Bronchial epithelial cell (primary cell): ENCODE measurements at regions not wholly inside any gene's neighbourhood (a gene's known extent, or its start where the extent isn't known, plus 50 kb on each side); places are given as distances from the start of the nearest gene placed in this dataset.
A peak's percentile ranks its signal among the peaks of the same experiment; 100 is the strongest.

ENCODE experiments used
- DNase-seq: peaks from one replicate; pipeline ENCODE4 v3.0.0-alpha.2; 2010; ENCODE audit warnings: low read depth
- FAIRE-seq: peaks from 2 replicates; lab custom pipeline; 2011; peaks lifted over from hg19 to GRCh38; lab: Jason Lieb, UNC
- H3K27me3 ChIP-seq: 2 replicates; pipeline ENCODE4 v1.5.1; 2011; ENCODE audit warnings: low read length; ENCODE audit not compliant: control insufficient read depth, insufficient read depth
- H3K36me3 ChIP-seq: 2 replicates; pipeline ENCODE4 v1.5.1; 2011; ENCODE audit warnings: low read length; ENCODE audit not compliant: control insufficient read depth, insufficient read depth
- H3K4me3 ChIP-seq: 2 replicates; pipeline ENCODE4 v1.5.1; 2011; ENCODE audit warnings: mild to moderate bottlenecking, low read depth, low read length, control low read depth
- CTCF ChIP-seq: IDR thresholded peaks from 2 replicates; pipeline ENCODE4 v1.5.1; 2011; ENCODE audit warnings: mild to moderate bottlenecking, moderate library complexity, low read length, control low read depth, inconsistent platforms; ENCODE audit not compliant: insufficient read depth, severe bottlenecking

- FAIRE-seq: no peak
- DNase-seq: peak; percentile 47
- no peaks in the 10 kb centered on the region for H3K27me3 ChIP-seq
These were observed 472.1 kb downstream of the SOX2 start for GRCh38 chr3:182183716-182184430.

GRCh38 chr3:182185313-182185712 lies 473.6 kb downstream of the SOX2 start:
- Histone ChIP-seq H3K4me3 (no peak overlapping the region), H3K27me3 (no peaks in the 10 kb centered on the region), H3K36me3 (no peaks in the 10 kb centered on the region)
- no peak for TF ChIP-seq CTCF
- no peak for FAIRE-seq
- no peak for DNase-seq

More at GRCh38 chr3:182183716-182184430, 472.1 kb downstream of the SOX2 start:
- Histone ChIP-seq H3K36me3 (no peaks in the 10 kb centered on the region), H3K4me3 (no peak overlapping the region)
- TF ChIP-seq CTCF: no peak

GRCh38 chr3:182190056-182190455 lies 478.3 kb downstream of the SOX2 start:
- TF ChIP-seq CTCF: no peak
- DNase-seq (no peak), FAIRE-seq (no peak)
- H3K36me3 ChIP-seq: no peaks in the 10 kb centered on the region
- no peaks in the 10 kb centered on the region for H3K27me3 ChIP-seq
- H3K4me3 ChIP-seq: no peak overlapping the region

GRCh38 chr3:182198345-182198744 lies 486.6 kb downstream of the SOX2 start:
- H3K36me3 ChIP-seq: no peaks in the 10 kb centered on the region
- no peak overlapping the region for H3K4me3 ChIP-seq
- TF ChIP-seq CTCF: no peak
- FAIRE-seq (no peak), DNase-seq (no peak)
- no peaks in the 10 kb centered on the region for H3K27me3 ChIP-seq

GRCh38 chr3:182201456-182202168 lies 489.9 kb downstream of the SOX2 start:
- H3K36me3 ChIP-seq: no peaks in the 10 kb centered on the region
- FAIRE-seq (no peak), DNase-seq (no peak)
- TF ChIP-seq CTCF: no peak
- no peak overlapping the region for H3K4me3 ChIP-seq
- no peaks in the 10 kb centered on the region for H3K27me3 ChIP-seq
